NCI-H82 treated with DMSO at 0.1 percent for 48 hours (cell line): ENCODE measurements at regions not wholly inside any gene's neighbourhood (a gene's known extent, or its start where the extent isn't known, plus 50 kb on each side); places are given as distances from the start of the nearest gene placed in this dataset.

ENCODE experiments used
- DNase-seq: peaks from one replicate; lab custom pipeline; 2025; ENCODE audit not compliant: unreplicated experiment; lab: John Stamatoyannopoulos, UW

DNA sequence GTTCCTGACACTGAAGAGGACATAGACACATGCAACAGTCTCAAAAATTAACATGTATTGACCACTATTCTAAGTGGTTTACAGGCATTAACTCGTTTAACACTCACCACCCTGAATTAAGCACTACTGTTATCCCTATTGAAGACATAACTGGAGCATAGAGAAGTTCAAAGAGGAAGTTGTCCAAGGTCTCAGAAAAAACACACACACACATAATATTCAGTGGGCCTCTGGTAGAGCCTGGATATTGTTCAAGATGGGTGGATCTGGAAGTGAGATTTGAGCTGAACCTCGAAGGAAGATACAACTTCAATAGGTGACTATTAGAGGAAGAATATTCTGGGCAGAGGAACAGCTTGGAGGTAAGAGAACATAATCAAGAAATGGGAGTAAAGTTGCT, 334.9 kb downstream of the HNRNPD start:
- no peak for DNase-seq

DNA sequence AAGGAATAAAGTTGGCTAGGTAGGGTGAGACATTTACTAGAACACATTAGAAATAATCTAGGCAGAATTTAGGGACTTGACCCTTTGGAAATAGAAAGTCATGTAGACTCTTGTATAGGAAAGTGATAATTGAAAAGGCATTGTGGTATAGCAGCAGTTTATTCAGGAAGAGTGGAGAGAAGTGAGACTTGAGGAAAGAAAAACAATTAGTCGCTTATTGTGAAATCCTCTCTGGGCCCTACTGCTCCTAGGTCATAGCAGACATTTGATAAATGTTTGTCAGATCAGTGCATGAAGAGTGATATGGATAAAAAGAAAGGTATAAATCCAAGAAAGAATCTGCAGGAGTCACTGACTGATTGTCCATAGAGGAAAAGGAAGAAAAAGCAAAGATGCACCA, 337.6 kb downstream of the HNRNPD start:
- no peak for DNase-seq

GRCh38 chr4:82034878-82035277, 338.9 kb downstream of the HNRNPD start:
- no peak for DNase-seq

DNA sequence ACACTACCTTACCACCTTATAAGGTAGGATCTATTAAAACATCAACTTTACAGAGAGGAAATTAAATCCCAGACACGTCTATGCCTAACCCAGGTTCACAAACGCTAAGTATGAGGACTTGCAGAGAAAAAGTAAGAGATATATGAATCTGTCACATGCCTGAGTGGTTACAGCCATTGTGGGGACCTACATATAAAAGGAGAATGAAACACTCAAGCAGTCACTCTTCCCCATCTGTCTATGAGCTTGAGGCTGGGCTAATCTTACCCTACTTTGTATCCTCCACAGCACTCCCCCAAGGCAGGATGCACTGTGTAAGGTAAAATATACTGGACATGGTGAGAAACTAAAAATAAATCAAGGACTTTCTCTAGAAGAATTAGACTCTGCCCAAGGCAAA, 339.9 kb downstream of the HNRNPD start:
- no peak for DNase-seq

- no peak for DNase-seq
Observed at GRCh38 chr4:82031376-82031927, 342.3 kb downstream of the HNRNPD start.

DNA sequence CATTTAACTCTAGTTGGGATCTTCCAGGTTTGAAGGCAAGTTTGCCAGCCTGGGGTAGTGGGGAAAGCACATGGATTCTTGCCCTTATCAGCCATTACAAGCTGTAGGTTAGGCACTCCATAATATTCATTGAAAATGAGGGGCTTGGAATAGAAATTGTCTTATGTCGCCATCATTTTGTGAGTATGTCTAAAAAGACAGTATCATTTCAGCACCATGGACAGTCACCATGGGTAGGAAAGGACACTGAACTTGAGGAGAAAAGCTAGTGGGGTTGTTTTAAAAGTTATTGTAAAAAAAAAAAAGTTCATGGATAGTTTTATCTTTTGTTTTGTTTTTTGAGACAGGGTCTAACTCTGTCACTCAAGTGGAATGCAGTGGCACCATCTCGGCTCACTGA, 356.1 kb downstream of the HNRNPD start:
- no peak for DNase-seq

GRCh38 chr4:82005158-82005557, 368.6 kb downstream of the HNRNPD start:
- DNase-seq = no peak

DNA sequence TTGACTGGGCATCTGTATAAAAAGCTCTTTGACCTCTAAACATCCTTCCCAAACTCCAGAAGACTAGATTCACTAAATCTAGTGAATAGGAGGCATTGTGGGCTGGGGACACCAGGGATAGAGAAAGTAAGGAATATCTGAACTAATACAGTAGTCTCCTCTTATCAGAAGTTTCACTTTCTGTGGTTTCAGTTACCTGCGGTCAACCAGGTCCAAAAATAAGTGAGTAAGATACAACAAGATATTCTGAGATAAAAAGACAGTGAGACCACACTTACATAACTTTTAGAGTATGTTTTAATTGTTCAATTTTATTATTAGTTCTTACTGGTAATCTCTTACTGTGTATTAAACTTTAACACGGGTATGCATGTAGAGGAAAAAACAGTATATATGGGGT, 376.5 kb downstream of the HNRNPD start:
- DNase-seq = no peak

DNA sequence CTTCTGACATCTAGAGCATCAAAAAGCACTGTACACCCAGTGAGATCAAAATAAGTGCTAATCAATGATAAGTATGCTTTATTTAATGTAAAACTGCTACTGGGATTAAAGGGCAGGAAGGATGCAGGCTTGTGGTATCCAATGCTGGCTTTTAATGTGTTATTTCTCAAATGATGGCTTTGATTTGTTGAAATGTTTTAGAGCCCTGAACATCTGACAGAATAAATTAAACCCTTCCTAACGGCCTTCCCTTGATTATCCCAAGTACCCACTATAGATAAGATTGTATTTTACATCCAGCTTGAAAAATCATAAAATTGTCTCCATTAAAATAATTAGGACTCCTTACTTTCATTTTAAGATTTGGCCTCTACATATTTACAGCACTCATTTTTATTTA, 382.9 kb downstream of the HNRNPD start:
- DNase-seq = no peak

GRCh38 chr4:81990211-81990610, 383.6 kb downstream of the HNRNPD start:
- DNase-seq = no peak

GRCh38 chr4:81989202-81989601, 384.6 kb downstream of the HNRNPD start:
- no peak for DNase-seq

DNA sequence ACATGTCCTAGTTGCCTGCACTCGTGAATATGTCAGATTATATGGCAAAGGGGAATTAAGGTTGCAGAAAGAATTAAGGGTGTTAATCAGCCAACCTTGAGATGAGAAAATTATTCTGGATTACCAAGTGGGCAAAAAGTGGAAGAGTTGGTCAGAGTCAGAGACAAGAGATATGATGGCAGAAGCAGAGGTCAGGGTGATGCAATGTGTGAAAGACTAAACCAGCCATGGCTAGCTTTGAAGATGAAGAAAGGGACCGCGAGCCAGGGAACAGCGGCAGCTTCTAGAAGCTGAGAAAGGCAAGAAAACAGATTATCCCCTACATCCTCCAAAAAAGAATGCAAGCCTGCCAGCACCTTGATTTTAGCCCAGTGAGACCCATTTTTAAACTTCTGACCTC, 385.6 kb downstream of the HNRNPD start:
- no peak for DNase-seq

- no peak for DNase-seq
Observed at GRCh38 chr4:81984746-81985145, 389.0 kb downstream of the HNRNPD start.

- no peak for DNase-seq
Observed at GRCh38 chr4:81982846-81983540, 390.8 kb downstream of the HNRNPD start.

DNA sequence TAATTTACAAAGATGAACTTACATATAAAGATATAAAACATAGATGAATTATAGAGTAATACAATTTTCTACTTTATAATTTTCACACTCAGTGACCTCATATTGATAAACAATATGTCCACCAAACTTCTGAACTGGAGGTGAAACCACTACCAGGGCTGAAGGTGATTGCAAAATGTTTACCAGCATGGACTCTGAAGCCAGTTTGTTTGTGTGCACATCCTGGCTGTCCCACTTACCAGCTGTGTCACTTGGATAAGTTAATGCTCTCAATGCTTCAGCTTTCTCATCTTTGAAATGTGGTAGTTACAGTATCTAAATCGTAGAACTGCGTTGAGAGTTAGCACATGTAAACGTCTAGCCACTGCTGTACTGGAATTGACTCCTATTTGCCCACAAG, 392.6 kb downstream of the HNRNPD start:
- DNase-seq = no peak

DNA sequence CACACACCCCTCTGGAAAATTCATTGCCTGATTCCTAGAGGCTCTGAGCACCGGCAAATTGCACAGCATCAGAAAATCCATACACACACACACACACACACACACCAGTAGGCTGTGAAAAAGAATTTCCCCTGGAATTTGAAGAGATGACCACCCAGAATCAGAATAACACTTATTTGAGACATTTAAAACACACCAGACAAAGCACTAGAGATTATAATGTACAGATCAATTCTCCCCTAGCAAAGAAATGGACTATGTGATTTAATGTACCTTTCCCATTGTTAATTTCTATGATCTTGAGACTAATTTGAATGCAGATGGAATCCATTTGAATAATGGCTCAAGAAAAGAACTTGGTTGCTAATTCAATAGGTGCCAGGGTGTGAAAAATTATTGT, 399.3 kb downstream of the HNRNPD start:
- no peak for DNase-seq

DNA sequence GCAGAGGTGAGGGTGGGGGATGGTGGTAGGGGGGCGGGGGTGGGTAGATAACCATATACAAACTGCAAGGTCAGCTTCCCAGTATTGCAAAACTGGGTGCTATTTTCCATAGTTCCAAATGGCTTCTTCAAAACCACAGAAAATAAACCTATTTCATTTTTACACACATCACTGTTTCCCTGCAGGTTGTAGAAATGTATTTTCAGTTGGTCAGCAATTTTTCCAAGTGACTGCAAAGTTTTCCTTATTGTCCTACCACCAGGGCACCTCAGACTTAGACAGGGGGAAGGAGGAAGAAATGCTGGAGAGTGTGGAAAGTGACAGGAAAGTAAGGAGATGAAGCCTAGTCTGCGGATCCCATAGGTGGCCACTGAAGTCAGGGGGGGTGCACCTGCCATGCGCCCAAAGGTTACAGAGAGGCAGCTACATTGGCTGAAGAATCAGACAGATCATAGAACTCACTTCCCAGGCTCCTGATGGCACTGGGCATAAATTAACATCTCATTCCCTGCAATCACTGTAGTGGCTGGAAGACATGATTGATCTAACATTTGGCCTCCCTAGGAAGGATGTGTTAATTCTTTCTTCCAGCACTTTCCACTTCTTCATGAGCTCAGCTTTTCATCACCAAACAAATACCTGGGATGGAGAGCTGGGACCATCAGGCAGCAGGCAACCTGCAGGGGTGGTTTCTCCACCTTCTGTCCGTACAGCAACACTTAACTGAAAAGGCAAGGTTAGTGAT, 402.0 kb downstream of the HNRNPD start:
- no peak for DNase-seq

- DNase-seq = no peak
Observed at GRCh38 chr4:81971061-81971460, 402.7 kb downstream of the HNRNPD start.

GRCh38 chr4:81970454-81970853, 403.3 kb downstream of the HNRNPD start:
- DNase-seq = no peak

GRCh38 chr4:81966676-81967075, 407.1 kb downstream of the HNRNPD start:
- DNase-seq = no peak

DNA sequence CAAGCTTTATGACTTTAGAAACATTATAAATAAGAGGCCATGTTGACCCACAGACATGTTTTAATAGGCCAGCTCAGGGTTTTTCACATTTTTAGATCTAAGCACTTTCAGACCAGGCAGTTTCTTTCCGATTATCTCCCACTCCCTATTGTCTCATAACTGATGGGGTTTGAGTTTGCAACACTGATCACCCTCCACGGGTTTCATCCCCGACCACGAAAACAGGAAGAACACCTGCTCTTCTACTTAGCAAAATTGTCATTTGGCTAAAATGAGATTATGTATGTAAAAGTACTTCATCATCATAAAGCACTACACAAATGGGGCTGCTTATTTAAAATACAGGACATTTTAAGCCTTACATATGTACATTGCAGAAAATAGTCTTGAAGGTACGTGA, 407.9 kb downstream of the HNRNPD start:
- DNase-seq = no peak

DNA sequence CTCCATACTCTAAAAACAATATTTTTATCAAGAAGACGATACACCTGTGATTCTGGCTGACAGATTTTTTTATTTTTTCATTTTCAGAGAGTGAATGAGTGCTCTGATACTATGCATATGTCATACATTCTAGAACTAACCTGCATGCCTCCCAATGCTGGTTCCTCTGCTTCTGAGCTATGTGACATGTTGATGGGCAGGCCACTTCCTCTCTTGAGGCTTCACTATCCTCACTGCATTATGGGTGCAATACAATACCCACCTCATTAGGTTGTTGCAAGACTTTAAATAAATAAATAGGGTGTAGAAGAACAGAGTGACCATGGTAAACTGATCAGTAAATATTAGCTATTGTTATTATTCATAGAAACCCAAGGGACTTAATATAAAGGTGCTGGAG, 408.3 kb downstream of the HNRNPD start:
- no peak for DNase-seq

DNA sequence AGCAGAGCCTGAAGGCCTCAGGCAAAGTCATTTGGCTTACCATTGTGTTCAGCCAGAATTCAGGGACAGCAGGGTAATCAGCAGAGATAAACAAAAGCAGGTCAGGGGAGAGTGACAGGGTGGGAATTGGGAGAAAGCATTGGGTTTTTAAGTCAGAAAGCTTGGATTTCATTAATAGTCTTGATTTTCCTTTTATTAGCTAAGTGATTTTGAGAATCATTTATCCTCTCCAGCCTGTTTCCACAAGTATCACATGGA, 410.1 kb downstream of the HNRNPD start:
- no peak for DNase-seq
